GM12873 (cell line): ENCODE measurements at regions not wholly inside any gene's neighbourhood (a gene's known extent, or its start where the extent isn't known, plus 50 kb on each side); places are given as distances from the start of the nearest gene placed in this dataset.

ENCODE experiments used
- TF ChIP-seq, protein P1 (sequence below): IDR thresholded peaks from 2 replicates; pipeline ENCODE4 v1.5.1; 2012; ENCODE audit warnings: low read depth, mild to moderate bottlenecking, moderate library complexity, low read length, control low read depth; ENCODE audit not compliant: insufficient read depth; ENCODE audit errors: missing control alignments

DNA sequence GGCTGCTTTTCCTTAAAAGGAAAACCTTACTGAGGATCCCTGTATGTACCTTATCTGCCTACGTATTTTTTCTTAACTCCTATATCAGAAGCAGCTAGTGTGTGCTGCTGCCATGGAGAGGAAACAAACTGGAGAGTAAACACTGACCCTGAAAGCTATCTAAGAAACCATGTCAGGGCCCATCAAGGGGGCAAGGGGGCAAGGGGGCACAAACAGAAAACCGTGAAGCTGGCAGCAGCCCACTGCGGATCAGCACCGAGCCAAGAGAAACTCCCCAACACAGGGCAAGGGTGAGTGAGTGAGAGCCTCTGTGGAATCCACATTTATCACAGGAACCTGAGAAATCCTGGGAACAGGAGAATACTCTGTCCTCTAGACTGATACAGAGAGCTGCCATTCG, 1204.2 kb downstream of the PCDH18 start:
- TF ChIP-seq, protein P1, sequence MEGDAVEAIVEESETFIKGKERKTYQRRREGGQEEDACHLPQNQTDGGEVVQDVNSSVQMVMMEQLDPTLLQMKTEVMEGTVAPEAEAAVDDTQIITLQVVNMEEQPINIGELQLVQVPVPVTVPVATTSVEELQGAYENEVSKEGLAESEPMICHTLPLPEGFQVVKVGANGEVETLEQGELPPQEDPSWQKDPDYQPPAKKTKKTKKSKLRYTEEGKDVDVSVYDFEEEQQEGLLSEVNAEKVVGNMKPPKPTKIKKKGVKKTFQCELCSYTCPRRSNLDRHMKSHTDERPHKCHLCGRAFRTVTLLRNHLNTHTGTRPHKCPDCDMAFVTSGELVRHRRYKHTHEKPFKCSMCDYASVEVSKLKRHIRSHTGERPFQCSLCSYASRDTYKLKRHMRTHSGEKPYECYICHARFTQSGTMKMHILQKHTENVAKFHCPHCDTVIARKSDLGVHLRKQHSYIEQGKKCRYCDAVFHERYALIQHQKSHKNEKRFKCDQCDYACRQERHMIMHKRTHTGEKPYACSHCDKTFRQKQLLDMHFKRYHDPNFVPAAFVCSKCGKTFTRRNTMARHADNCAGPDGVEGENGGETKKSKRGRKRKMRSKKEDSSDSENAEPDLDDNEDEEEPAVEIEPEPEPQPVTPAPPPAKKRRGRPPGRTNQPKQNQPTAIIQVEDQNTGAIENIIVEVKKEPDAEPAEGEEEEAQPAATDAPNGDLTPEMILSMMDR, result no peak

DNA sequence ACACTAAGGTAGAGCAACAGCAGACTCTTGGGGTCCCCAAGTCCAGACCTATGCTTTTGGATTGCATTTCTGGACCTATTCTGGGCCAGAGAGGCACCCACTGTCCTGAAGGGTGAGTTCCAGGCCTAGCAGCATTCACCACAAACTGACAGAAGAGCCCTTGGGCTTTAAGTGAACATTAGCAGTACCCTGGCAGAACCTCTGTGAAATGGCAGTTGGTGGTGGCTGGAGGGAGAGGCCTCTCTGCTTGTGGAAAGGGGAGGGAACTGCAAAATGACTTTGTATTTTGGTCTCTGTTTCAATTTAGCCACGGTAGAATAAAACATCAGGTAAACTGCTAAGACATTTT, 1211.9 kb downstream of the PCDH18 start:
- TF ChIP-seq, protein P1, result no peak

DNA sequence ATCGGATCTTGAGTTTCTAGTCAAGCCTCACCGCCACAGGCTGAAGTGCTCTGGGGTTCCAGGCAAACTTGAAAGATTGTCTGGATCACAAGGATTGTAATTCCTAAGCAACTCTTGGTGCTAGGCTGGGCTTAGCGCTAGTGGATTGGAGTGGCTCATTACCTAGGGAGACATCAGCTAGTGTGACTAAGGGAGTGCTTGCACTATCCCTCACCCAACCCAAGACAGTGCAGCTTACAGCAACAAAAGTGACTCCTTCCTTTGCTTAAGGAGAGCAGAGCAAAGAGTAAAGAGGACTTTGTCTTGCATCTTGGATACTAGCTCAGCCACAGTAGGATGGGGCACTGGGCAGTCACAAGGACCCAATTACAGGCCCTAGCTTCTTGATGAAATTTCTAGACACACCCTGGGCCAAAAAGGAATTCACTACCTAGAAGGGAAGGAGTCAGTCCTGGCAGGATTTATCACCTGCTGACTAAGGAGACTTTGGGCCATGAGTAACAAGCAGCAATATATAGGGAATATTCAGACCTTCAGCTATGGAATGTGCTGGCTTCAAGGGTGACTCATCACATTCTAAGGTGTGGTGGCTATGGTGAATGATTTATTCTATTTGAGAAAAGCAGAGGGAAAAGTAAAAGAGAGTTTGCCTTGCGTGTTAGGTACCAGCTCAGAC, 1212.4 kb downstream of the PCDH18 start:
- TF ChIP-seq, protein P1, result no peak

DNA sequence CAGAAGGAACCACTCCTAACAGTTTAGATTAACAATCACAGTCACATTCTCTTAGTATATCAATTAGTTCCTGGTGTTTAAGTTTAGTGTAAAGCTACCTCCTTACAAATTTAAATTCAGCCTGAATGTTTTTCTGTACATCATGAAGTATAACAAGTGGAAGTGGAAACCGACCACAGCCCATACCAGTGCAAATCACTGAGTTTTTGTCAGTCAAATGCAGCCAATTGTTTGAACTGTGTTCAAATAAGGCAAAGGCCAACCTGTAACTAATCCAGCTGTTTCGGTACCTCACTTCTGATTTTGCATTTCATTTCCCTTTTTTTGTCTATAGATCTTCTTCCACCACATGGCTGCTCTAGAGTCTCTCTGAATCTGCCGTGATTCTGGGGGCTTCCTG, 1215.3 kb downstream of the PCDH18 start:
- TF ChIP-seq, protein P1, result no peak

DNA sequence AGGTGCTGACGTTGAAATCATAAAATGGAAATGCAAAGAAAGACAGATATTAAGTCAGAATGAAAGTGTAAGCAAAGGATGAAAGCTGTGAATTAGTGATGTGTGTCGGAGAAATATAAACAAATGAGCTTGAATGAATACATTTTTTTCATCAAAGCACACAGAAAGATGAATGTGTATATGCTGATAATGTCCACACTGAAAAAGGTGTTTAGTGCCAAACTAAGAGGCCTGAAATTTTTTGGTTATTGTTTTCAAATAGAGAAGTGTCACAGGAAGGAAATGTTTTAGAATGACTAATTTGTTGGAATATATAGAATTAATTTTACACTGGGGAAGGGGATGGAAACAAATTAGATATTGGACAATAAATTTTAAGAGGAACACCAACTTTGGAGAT, 1217.6 kb downstream of the PCDH18 start:
- TF ChIP-seq, protein P1, result no peak

DNA sequence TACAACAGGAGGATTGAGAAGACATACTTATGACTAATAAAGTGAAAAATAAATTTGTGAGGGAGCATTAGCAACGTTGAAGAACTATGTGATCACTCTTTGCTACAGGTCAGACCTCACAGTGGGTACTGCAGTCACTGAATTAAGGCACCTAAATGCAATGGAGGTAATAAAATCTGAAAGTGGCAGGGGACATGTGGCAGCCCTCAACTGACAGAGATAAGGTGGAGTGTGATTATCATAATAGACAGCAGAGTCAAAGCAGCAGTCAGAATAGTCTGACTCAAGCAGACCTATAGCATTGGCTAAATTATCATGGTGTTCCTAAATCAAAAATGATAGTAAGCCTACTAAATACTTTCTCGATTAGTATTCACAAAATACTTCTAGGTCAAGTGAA, 1220.5 kb downstream of the PCDH18 start:
- TF ChIP-seq, protein P1, result no peak

DNA sequence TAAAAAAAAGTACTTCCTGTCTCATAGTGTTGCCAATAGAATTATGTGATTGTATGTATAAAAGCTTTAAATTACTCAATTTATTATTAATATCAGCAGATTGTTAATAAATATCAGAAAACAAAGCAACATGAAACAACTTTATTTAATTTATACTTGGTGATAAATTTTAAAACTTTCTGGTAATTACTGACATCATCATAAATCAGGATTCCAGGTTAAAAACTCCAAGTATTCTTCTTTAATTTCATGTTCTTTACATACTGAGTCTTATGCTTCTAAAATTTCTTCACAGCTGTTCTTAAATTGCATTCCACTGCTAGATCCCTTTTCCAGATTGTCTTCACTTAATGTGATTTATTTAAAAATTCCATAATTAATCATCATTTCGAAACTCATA, 1224.5 kb downstream of the PCDH18 start:
- TF ChIP-seq, protein P1, result no peak
